ENCODE measurements at regions not wholly inside any gene's neighbourhood (a gene's known extent, or its start where the extent isn't known, plus 50 kb on each side); places are given as distances from the start of the nearest gene placed in this dataset.

GRCh38 chr6:15922510-15923250, 206.2 kb upstream of the MYLIP start:
- intact Hi-C loops (cut with DNase I): no loop called here
- DNase-seq: no peak
- Histone ChIP-seq H3K36me3 (ENCODE audit: insufficient read depth in 1 of 2, low read depth in 1 of 2) (no peaks in the 10 kb centered on the region), H3K9me3 (no peaks in the 10 kb centered on the region), H3K27me3 (ENCODE audit: insufficient read depth in 3 of 3, low read length in 2 of 3) (no peaks in the 10 kb centered on the region), H3K4me1 (peaks cover 8% of the 10 kb centered on the region), H3K27ac (no peak overlapping the region), H3K4me3 (no peak overlapping the region)
- 54 to 60% (median 57%) methylated on average over 7 of the region's 7 CpGs for WGBS, 3 donors
- ATAC-seq: no peak
- no peak for TF ChIP-seq CTCF (IDR thresholded peaks at IDR 0.05)

- intact Hi-C loops (cut with DNase I): no loop called here
- ATAC-seq: no peak
- WGBS, 3 donors: 94 to 97% (median 96%) methylated on average over 2 of the region's 2 CpGs
- Histone ChIP-seq H3K27me3 (ENCODE audit: insufficient read depth in 3 of 3, low read length in 2 of 3) (no peaks in the 10 kb centered on the region), H3K27ac (no peak overlapping the region), H3K36me3 (ENCODE audit: insufficient read depth in 1 of 2, low read depth in 1 of 2) (no peaks in the 10 kb centered on the region), H3K9me3 (no peaks in the 10 kb centered on the region), H3K4me1 (peaks cover 4% of the 10 kb centered on the region), H3K4me3 (no peak overlapping the region)
- no peak for TF ChIP-seq CTCF (IDR thresholded peaks at IDR 0.05)
- no peak for DNase-seq
Measured at GRCh38 chr6:15921243-15921642, 207.6 kb upstream of the MYLIP start.

- Histone ChIP-seq H3K27me3 (ENCODE audit: insufficient read depth in 3 of 3, low read length in 2 of 3) (no peaks in the 10 kb centered on the region), H3K36me3 (ENCODE audit: insufficient read depth in 1 of 2, low read depth in 1 of 2) (no peaks in the 10 kb centered on the region), H3K27ac (no peak overlapping the region), H3K9me3 (no peaks in the 10 kb centered on the region), H3K4me3 (no peak overlapping the region), H3K4me1 (no peaks in the 10 kb centered on the region)
- intact Hi-C loops (cut with DNase I): no loop called here
- no peak for ATAC-seq
- no peak for TF ChIP-seq CTCF (IDR thresholded peaks at IDR 0.05)
- 94 to 97% (median 97%) methylated on average over 3 of the region's 3 CpGs for WGBS, 3 donors
- no peak for DNase-seq
Measured at GRCh38 chr6:15916581-15916980, 212.3 kb upstream of the MYLIP start.

GRCh38 chr6:15915508-15916178, 213.2 kb upstream of the MYLIP start:
- ATAC-seq (no peak), DNase-seq (no peak)
- 86 to 92% (median 87%) methylated on average over 8 of the region's 8 CpGs for WGBS, 3 donors
- Histone ChIP-seq H3K27ac (no peak overlapping the region), H3K4me1 (no peaks in the 10 kb centered on the region), H3K36me3 (ENCODE audit: insufficient read depth in 1 of 2, low read depth in 1 of 2) (no peaks in the 10 kb centered on the region), H3K4me3 (no peak overlapping the region), H3K27me3 (ENCODE audit: insufficient read depth in 3 of 3, low read length in 2 of 3) (no peaks in the 10 kb centered on the region), H3K9me3 (no peaks in the 10 kb centered on the region)
- intact Hi-C loops (cut with DNase I): no loop called here
- TF ChIP-seq CTCF (IDR thresholded peaks at IDR 0.05): no peak
